ENCODE measurements at regions not wholly inside any gene's neighbourhood (a gene's known extent, or its start where the extent isn't known, plus 50 kb on each side); places are given as distances from the start of the nearest gene placed in this dataset.

DNA sequence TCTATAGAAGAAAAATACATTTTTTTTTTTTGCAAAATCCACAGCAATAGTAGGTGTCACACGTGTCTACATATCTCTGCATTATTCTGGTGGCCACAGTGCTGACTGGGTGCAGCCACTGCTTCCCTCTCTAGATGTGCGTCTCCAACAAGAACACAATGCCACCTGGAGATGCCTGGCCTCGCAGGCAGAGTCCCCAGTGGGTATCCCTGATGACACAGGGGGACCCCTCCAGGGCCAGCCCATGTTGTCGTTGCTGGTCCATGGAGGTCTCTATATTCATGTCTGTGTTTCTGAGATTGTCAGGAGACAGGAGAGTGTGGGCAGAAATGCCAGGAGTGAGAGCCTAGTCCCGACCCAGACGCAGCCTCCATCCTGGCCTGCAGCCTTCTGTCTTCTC, 345.9 kb upstream of the SHH start:
- FAIRE-seq: no peak
- no peak overlapping the region for H3K4me3 ChIP-seq (ENCODE audit: low read length in 3 of 3)
- no peak overlapping the region for H3K27ac ChIP-seq (ENCODE audit: low read depth in 2 of 2, low read length in 2 of 2)
- no peaks in the 10 kb centered on the region for H3K9me3 ChIP-seq (ENCODE audit: control insufficient read depth in 2 of 3, insufficient read depth in 1 of 3, low read length in 3 of 3)
- intact Hi-C loops (cut with DNase I): no loop called here
- no peaks in the 10 kb centered on the region for H3K36me3 ChIP-seq (ENCODE audit: control insufficient read depth in 2 of 3, insufficient read depth in 3 of 3, low read length in 3 of 3)
- H3K9ac ChIP-seq (ENCODE audit: low read length in 3 of 3): no peak overlapping the region
- H3K27me3 ChIP-seq (ENCODE audit: control insufficient read depth, insufficient read depth, low read length): no peaks in the 10 kb centered on the region
- H3K4me1 ChIP-seq (ENCODE audit: control insufficient read depth in 2 of 3, insufficient read depth in 2 of 3, low read depth in 1 of 3, low read length in 3 of 3): no peaks in the 10 kb centered on the region
- TF ChIP-seq, protein P1, sequence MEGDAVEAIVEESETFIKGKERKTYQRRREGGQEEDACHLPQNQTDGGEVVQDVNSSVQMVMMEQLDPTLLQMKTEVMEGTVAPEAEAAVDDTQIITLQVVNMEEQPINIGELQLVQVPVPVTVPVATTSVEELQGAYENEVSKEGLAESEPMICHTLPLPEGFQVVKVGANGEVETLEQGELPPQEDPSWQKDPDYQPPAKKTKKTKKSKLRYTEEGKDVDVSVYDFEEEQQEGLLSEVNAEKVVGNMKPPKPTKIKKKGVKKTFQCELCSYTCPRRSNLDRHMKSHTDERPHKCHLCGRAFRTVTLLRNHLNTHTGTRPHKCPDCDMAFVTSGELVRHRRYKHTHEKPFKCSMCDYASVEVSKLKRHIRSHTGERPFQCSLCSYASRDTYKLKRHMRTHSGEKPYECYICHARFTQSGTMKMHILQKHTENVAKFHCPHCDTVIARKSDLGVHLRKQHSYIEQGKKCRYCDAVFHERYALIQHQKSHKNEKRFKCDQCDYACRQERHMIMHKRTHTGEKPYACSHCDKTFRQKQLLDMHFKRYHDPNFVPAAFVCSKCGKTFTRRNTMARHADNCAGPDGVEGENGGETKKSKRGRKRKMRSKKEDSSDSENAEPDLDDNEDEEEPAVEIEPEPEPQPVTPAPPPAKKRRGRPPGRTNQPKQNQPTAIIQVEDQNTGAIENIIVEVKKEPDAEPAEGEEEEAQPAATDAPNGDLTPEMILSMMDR (IDR thresholded peaks at IDR 0.05; ENCODE audit: borderline replicate concordance, extremely low read depth, insufficient read depth): no peak
- no peak for DNase-seq

DNA sequence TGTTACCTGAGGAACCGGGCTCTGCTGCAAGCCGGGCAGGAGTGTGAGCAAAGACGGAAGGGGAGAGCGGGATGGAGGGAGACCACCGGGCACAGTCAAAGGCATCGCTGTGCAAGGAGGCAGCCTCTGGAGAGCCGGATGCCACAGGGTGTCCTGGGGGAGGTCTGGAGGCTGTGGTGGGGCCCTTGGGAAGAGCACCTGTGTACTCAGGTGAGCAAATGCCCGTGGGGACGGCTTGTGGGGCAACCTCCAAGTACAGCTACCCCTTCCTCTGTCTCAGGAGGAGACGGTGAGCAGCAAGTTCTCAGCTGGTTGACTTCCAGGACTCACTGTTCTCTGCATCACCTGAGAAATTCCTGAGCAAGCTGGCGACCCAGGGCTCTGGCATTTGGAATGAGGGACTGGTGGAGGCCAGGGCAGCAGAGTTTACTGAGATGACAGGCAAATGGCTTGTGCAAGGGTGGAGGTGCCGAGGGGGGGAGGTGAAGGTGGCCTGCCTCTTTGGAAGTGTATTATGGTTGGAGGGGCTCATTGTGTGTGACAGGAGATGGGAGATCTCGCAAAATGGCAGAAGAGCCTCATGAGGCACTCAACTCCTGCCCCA, 345.2 kb upstream of the SHH start:
- H3K9me3 ChIP-seq (ENCODE audit: control insufficient read depth in 2 of 3, insufficient read depth in 1 of 3, low read length in 3 of 3): no peaks in the 10 kb centered on the region
- H3K27me3 ChIP-seq (ENCODE audit: control insufficient read depth, insufficient read depth, low read length): no peaks in the 10 kb centered on the region
- FAIRE-seq: no peak
- no peak overlapping the region for H3K27ac ChIP-seq (ENCODE audit: low read depth in 2 of 2, low read length in 2 of 2)
- peaks cover 0 to 3% (median 0%) of the 10 kb centered on the region in 3 donors for H3K4me1 ChIP-seq (ENCODE audit: control insufficient read depth in 2 of 3, insufficient read depth in 2 of 3, low read depth in 1 of 3, low read length in 3 of 3)
- no peaks in the 10 kb centered on the region for H3K36me3 ChIP-seq (ENCODE audit: control insufficient read depth in 2 of 3, insufficient read depth in 3 of 3, low read length in 3 of 3)
- intact Hi-C loops (cut with DNase I): no loop called here
- TF ChIP-seq, protein P1 (IDR thresholded peaks at IDR 0.05; ENCODE audit: borderline replicate concordance, extremely low read depth, insufficient read depth): no peak
- no peak overlapping the region for H3K4me3 ChIP-seq (ENCODE audit: low read length in 3 of 3)
- peak in 2 of 5 donors; percentile 1 to 66 for DNase-seq
- no peak overlapping the region for H3K9ac ChIP-seq (ENCODE audit: low read length in 3 of 3)

DNA sequence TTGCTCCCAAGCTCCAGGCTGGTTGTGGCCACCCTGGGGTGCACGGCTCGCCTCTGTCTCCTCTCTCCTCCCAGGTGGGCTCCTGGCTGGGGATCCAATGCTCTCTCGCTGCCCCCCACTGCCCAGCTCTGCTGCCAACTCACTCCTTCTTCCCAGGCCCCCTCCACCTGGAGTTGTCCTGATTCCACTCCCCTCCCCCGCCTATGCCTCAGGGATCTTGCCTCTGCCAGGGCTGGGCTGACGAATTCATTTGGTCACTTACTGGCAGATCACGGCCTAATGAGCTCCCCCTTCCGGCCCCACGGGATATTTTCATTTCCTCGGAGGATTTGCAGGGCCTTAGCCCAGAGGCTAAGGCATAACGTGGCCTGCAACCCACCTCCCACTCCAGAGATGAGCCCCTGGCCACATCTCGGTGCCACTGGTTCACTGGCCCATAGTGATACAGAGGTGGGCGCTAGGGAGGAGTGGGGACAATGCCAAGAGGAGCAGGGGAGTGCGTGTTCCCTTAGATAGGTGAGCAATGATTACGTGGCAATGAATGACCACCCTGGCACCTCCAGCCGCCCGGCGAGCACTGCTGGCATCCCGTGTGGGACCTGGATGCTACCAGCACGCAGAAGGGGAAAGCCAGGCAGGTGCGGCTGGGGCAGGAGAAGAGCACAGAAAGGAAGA, 344.6 kb upstream of the SHH start:
- peak; percentile 38 to 82 (median 58) for DNase-seq
- intact Hi-C loops (cut with DNase I): no loop called here
- TF ChIP-seq, protein P1 (IDR thresholded peaks at IDR 0.05; ENCODE audit: borderline replicate concordance, extremely low read depth, insufficient read depth): peak; percentile 45

More for the DNA sequence above, 344.6 kb upstream of the SHH start:
- Histone ChIP-seq H3K4me1 (ENCODE audit: control insufficient read depth in 2 of 3, insufficient read depth in 2 of 3, low read depth in 1 of 3, low read length in 3 of 3) (peaks cover 0 to 7% (median 0%) of the 10 kb centered on the region in 3 donors), H3K36me3 (ENCODE audit: control insufficient read depth in 2 of 3, insufficient read depth in 3 of 3, low read length in 3 of 3) (no peaks in the 10 kb centered on the region), H3K27ac (ENCODE audit: low read depth in 2 of 2, low read length in 2 of 2) (no peak overlapping the region), H3K9me3 (ENCODE audit: control insufficient read depth in 2 of 3, insufficient read depth in 1 of 3, low read length in 3 of 3) (no peaks in the 10 kb centered on the region), H3K9ac (ENCODE audit: low read length in 3 of 3) (no peak overlapping the region), H3K27me3 (ENCODE audit: control insufficient read depth, insufficient read depth, low read length) (no peaks in the 10 kb centered on the region), H3K4me3 (ENCODE audit: low read length in 3 of 3) (no peak overlapping the region)
- no peak for FAIRE-seq

All from kidney (tissue), 13 donors.